HG02973 (cell line): ENCODE measurements at regions not wholly inside any gene's neighbourhood (a gene's known extent, or its start where the extent isn't known, plus 50 kb on each side); places are given as distances from the start of the nearest gene placed in this dataset.
"Not testable (repeated sequence)": the region's sequence is repeated elsewhere in the genome, so short reads cannot be mapped to it uniquely, and the experiment has no call there.

Experiments used
- ATAC-seq: cut with Tn5 transposase; IDR thresholded peaks from one replicate; pipeline ENCODE4 v1.9.1; 2021; ENCODE audit warnings: moderate library complexity; ENCODE audit not compliant: unreplicated experiment

DNA sequence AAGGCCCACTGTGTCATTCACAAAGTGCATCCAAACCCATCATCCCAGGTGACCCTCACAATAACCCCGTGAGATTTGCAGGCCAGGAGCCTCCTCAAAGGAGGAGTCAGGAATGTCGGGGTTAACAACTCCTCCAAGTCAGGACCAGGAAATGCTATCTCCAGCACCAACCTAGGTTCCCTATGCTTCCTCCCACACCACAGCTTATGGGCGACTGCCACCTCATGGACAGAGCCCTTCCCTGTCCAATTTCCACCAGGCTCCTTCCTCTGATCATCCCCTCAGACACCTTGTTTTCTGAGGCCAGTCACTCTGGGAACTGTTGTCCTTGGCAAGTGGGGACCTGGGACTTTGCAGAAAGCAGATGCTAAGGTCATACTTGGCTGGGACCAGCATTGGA, 77.8 kb downstream of the LIMS3 start:
- ATAC-seq: not testable (repeated sequence)

DNA sequence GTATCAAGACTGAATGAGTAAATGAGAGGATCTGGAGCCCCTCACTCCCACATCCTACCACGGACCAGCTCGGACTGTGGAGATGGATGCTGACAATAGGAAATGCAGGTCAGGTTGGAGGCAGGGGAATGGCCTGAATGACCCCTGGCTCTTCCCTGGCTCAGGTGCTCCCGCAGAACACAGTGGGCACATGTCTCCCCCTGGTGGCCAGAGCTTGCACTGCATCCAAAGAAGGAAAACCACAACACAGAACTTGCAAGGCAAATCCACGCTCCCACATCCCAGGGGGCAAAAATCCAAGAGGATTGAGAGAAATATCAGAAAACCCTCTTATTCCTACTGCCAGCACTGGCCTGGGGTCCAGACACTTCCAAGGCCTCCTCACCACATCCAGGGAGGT, 82.3 kb downstream of the LIMS3 start:
- ATAC-seq: not testable (repeated sequence)

DNA sequence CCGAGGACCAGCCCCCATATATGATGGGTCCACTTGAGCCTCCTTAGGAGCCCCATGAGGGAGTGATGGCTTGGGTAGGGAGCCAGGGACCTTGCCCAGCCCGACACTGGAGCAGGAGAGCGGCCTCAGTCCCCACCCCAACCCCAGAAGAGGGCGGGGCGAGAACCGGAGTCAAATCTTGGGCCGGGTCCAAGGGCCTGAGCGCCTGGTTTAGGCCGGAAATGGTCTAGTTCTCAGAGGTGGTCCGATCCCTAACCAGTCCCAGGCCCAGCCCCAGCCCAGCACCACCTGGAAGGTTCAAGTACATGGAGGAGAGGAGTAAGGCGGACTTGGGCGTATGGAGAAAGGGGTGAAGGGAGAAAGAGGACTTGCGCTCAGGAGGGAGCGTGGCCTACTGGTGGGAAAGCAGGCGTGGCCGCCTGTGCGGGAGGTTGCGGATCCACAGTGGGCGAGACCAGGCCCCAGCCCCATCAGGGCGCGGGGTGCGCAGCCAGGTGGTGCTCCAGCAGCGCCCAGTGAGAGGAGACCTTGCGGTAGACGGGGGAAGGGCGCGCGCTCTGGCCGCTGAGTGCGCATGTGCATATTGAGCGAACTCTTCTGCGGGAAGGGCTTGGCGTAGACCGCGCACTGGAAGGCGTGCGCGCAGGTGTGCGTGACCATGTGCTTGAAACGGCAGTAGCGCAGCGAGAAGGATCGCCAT, 88.1 kb downstream of the LIMS3 start:
- ATAC-seq: not testable (repeated sequence)

GRCh38 chr2:109987089-109987420, 88.6 kb downstream of the LIMS3 start:
- not testable (repeated sequence) for ATAC-seq

DNA sequence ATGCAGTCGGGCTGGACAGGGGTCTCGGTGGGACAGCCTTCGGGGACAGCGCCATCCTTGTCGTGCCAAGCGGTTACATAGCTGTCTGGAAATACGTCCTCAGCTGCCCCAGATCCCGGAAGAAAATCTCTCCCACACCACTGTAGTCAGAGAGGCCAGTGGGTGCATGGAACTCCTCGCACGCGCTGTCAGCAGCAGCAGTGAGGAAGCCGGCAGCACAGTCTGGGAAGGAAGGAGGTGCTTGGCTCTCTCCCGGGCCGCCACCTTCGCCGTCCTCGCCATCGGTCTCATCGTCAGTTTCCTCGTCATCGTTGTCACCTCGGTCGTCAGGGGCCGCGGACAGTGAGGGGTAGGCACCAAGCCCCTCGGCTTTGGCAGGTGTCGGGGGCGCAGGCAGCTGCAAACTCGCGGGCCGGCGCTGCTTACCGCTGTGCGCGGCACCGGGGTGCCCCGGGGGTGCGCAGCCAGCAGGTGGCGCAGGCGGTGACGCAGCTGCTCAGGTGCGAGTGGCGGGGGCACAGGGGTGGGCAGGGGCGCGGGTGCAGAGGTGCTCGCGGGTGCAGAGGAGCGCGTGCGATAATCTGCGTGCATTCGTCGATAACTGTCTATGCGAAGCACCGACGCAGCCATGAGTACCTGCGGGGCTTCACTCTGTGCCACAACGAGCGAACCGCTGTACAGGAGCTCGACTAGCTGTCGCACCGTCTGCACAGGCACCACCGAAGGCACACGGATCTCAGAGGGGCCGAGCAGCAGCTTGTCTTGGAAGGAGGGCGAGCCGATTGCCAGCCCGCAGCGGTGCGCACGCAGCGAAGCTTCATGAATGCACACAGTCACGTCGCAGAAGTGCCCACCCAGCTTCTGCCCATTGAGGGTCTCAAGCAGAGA, 89.2 kb downstream of the LIMS3 start:
- peak; percentile 48 for ATAC-seq

DNA sequence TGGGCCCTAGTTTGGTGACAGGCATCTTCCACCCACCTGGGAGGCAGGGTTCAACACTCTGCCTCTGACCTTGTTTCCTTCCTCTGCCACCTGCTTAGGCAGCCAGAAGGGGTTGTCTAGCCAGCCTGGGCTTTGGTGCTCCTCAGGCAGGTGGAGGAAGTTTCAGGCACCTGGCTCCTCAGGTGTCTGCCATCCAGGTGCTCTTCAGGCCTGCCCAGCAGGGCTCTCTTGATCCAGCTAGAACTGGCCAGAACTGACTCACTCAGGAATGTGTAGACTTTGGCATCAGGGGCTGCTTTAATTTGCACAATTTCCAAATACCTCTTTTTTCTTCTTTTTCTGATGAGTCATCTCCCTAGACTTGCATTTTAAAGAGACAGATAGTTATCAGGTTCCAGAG, 100.9 kb downstream of the LIMS3 start:
- not testable (repeated sequence) for ATAC-seq

- ATAC-seq: not testable (repeated sequence)
Measured at GRCh38 chr2:110002502-110002901, 104.0 kb downstream of the LIMS3 start.

DNA sequence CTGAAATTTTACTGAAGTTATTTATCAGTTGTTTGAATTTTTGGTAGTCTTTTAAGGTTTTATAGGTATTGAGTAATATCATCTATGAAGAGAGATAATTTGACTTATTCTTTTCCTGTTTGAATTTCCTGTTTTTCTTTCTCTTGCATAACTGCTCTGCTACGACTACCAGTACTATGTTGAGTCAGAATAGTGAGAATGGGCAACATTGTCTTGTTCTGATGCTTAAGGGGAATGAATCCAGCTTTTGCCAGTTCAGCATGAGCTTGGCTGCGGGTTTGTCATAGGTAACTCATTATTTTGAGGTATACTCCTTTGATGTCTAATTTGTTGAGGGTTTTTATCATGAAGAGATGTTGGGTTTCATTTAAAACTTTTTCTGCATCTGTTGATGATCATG, 102.2 kb downstream of the MALL start:
- not testable (repeated sequence) for ATAC-seq

- ATAC-seq: not testable (repeated sequence)
Measured at GRCh38 chr2:110016381-110017092, 99.1 kb downstream of the MALL start.

DNA sequence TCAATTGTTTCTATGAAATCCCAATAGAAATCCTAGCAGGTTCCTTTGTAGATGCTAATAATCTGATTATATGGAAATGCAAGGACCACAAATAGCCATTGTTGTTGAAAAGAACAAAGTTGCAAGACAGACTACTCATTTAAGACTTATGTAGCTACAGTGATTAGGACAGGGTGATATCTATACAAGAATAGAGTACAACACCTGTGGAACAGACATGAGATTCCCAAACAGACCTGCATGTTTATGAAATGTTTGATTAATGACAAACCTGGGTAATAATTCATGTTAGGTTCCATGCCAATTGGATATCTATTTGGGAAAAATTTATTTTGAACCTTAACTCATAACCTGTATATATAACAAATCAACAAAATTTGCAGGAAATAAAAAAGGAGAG, 95.4 kb downstream of the MALL start:
- not testable (repeated sequence) for ATAC-seq

DNA sequence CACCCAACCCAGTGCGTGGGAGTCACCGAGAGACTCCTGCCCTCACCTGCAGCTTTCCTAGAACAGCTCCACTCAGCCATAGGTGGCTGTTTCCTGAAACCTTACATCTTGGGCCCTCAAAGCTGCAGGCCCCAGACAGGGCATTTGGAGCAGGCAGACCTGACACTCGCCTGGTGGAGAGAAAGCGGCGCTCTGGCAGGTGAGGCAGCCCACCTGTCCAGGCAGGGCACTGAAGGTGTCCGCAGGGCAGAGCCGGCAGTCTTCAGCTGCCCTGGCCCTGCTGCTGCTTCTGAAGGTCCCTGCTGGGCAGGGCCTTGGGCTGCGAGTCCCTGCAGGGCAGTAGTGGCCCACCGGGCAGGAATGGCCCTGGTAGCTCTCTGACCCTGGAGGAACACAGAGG, 93.3 kb downstream of the MALL start:
- ATAC-seq: not testable (repeated sequence)

GRCh38 chr2:110026126-110026785, 89.4 kb downstream of the MALL start:
- ATAC-seq: not testable (repeated sequence)

DNA sequence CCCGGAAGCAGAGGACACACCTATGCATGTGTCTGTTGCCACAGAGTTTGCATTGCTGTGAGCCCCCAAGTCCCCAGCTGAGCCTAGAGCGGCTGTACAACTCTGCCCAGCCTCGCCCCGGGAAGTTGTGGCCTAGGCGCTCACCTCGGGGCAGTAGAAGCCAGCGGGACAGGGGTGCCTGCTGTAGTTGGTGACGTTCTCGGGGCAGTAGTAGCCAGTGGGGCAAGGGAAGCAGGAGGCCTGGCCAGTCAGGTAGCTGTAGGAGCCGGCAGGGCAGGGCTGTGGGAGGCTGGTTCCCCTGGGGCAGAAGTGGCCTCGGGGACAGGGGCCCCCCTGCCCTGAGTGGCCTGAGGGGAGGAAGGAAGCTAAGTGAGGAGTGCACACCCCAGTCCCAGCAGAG, 87.2 kb downstream of the MALL start:
- ATAC-seq: not testable (repeated sequence)

DNA sequence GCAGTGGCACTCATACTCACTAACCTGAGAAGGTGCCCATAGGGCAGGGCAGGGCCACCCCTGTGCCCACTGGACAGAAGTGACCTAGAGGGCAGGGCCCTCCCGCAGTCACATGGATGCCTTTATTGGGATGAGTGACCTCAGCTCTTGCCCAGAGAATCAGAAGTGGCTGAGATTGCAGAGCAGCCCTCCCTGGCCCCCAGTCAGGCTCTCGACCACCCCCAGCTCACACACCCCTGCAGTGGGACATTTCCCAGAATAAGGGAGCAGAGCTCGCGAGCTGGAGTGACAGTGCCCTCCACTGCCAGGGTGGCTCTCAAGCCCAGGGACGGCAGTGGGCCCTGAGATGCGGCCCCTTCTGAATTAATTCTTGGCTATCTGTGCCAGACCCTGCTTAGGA, 84.7 kb downstream of the MALL start:
- not testable (repeated sequence) for ATAC-seq

GRCh38 chr2:110031722-110032327, 83.8 kb downstream of the MALL start:
- ATAC-seq: not testable (repeated sequence)
